ENCODE measurements at regions not wholly inside any gene's neighbourhood (a gene's known extent, or its start where the extent isn't known, plus 50 kb on each side); places are given as distances from the start of the nearest gene placed in this dataset.
"Not testable (repeated sequence)": the region's sequence is repeated elsewhere in the genome, so short reads cannot be mapped to it uniquely, and the experiment has no call there.

DNA sequence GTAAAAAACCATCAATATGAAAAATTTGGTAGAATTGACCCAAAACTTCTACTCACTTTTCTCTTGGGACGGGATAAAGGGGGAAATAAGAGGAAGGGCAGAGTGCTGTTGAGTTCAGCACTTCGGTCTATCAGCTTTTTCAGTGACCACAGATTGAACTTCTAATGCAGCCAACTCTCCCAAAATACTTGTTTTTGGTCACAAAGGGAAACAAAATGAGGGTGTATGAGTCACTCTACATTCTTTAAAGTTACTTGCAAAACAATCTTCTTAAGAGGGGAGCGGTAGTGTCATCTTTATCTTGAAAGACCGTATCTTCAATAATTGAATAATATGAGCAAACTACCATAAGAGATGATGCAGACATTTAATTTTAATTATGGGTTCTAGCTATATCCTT is 661.3 kb downstream of the CD109 start:
- no peak for DNase-seq

DNA sequence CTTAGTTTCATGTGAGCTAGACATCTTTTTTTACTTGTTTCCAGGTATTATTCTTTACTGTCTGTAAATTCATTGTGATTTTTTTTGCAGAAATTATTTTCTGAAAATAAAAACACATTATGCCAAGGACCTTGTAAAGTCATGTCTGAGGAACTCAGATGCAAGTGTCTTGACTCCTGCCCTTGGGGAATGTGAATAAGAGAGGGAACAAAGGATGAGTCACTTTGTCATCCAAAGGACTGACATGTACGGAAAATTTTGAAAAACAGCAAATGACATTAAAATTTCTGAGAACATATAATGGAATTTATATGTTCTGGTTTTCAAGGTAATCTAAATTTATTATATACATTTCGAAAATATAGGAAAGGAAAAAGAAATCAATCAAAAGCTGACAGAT is 660.4 kb downstream of the CD109 start:
- no peak for DNase-seq

DNA sequence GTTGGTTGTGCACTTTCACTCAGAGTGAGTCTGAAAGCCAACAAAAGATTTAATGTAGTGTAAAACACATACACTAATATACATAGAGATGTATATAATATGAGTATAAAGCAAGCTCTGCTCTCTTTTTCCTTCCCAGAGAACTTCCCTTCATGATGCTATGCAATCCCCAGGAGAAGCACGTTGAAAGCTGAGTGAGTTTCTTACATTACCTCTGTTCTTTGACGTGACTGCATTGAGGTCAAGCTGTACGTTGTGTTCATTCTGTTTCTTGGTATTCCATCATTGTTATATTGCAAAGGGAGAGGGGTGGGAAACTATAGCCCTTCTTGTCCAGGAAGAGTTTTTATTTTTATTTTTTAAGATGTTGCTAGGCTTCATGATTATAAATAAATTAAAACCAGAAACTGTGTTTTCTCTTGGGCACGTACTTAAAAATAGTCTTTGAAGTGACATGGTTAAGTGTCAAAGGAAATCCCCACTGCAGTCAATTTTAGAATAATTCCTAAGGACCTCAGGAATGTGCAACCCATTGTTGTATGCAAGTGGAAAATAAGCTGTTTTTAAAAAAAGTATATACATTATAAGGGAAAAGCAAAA is 651.0 kb downstream of the CD109 start:
- DNase-seq = no peak

DNA sequence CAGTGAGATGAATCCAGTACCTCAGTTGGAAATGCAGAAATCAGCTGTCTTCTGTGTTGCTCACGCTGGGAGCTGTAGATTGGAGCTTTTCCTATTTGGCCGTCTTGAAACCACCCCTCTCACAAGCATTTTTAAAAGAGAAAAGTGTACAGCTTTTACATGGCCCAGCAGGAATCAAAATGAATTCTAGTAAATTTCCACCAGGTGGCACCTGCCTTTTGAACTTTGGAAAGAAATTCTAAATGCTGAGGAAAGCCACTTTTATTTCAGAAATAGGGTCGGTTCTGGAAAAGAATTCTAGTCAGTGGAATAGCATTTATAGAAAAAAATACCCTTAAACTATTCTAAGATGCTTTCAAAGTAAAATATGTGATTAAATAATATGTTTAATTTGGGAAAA is 647.8 kb downstream of the CD109 start:
- DNase-seq = no peak

DNA sequence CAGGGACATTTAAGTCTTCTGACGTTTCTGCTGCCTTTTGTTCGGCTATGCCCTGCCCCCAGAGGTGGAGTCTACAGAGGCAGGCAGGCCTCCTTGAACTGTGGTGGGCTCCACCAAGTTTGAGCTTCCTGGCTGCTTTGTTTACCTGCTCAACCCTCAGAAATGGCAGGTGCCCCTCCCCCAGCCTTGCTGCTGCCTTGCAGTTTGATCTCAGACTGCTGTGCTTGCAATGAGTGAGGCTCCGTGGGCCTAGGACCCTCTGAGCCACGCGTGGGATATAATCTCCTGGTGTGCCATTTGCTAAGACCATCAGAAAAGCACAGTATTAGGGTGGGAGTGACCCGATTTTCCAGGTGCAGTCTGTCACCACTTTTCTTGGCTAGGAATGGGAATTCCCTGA is 647.3 kb downstream of the CD109 start:
- not testable (repeated sequence) for DNase-seq

DNA sequence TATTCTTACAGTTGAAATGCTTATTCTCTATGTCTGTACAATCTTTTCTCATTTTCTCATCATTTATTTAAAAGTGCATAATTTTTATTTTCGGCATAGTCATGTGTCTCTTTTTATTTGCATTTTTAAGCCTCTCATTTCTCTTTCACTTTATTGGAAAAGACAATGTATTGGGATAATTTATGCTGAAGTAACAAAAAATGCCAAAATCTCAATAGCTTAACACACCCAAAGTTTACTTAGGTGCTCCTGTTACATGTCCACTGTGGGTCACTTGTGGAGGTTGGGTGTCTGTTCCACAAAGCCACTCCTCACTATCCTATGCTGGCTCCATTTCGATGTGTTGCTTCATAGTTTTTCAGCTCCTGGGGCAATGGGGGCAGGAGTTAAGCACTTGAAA is 638.7 kb downstream of the CD109 start:
- no peak for DNase-seq

DNA sequence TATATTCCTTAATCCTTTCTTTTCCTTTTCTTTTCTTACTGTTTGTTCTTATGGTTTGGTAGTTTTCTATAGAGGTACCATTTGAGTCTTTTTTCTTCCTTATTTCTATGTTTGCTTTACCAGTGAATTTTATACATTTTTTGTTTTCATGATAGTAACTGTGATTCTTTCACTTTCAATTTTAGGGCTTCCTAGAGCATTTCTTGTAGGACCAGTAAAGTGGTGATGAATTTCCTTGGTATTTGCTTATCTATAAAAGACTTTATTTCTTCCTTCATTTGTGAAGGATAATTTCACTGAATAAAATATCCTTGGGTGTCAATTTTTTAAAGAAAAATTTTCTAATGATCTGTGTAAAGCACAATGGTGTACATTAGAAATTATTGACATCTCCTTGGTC is 637.4 kb downstream of the CD109 start:
- no peak for DNase-seq

DNA sequence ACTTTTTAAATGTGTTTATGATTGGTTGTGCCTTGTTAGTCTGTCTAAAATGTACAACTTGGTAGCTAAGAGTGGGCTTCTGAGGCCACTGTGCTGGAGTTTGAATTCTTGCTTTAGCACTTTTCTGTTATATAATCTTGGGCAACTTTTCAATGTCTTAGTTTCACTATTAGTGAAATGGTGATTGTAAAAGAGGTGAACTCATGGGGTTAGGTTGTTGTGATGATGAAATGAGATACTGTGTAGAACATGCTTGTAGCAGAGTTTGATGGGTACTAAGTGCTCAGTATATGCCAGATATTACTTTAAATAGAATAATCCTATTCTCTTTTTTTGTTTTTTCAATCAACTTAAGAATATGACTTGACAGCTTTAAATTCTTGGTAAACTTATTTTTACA is 624.7 kb downstream of the CD109 start:
- no peak for DNase-seq

DNA sequence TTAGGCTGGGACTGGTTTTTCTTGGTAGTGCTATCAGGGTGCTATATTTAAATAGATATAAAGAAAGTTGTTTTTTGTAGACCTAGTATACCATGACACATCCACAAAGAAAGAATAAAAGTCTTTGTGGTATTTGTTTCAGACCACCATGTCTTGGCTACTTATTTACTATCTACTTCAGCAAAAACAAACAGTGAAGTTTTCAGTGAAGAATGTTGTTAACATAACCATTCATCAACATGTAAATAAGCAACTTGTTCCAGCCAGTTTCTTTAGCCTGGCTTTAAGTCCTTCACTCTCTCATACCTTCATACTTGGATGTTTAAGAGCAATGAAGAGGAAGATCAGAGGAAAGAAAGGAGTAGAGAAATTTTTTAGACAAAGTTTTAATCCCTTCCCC is 624.1 kb downstream of the CD109 start:
- DNase-seq = no peak

DNA sequence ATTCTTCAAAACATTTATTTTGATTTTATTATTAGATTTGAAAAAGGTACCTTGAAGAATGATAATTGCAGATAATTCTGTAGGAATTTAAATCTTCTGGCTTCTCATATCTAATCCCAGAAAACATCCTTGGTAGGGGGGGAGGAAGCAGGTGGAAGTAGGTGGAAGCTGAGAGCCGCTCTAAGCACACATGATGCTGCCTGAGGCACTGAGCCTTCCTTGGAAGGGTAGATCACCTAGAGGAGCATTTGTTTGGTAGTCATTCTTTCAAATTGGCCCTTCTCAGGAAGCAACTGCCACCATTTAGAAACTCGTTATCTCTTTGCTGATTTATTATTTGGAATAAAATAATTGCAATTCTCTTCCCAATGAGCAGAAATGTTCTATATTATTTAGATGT is 623.3 kb downstream of the CD109 start:
- DNase-seq = no peak

DNA sequence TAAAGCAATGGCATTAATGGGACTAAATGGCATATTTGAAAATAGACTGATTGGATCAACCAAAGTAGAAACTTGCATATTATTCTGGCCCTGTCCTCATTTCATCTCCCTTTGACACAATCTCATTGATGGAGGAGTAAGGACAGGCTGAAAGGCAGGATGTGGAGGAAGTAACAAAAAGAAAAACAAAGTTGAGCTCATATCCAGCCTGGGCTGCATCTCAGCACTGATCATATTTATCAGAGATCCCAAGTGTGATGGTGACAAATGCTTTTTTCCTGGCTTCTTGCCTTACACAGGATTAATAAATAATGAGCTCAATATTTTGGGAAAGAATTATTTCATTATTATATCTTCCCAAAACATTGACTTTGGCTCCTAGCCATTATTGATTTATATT is 622.7 kb downstream of the CD109 start:
- DNase-seq = no peak

DNA sequence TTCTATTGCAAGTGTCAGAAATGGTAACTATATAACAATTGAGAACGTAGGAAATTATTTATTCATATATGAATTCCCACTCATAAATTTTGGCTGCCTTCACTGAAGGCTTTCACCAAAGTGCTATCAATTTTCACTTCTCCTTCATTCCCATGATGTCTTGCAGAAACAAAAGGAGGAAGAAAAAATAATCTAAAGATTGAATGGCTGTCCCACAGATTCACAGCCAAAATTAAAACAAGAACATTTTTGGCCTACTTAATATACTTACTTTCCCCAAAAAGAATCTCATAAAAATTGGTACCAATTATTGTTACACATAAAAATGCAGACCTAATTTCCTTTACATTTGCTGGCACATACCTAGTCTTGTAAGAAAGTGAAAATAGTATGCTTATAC is 616.1 kb downstream of the CD109 start:
- no peak for DNase-seq

DNA sequence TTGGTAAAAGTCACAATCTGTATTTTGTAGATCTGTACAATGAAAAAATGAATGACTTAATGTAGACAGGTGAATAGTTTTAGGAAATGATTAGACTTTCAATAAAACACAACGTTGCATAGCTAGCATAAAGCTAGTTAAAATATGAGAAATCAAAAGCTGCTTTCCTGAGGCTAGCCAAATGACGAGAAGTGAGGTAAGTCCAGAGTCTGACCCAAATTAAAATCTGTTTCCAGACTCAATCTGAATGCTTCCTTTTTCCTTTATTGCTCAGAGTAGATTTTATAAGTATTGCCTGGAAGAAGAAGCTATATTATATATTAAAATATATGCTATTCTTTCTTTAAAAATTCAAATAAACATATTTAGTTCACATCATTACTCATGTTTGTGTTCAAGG is 615.4 kb downstream of the CD109 start:
- no peak for DNase-seq

DNA sequence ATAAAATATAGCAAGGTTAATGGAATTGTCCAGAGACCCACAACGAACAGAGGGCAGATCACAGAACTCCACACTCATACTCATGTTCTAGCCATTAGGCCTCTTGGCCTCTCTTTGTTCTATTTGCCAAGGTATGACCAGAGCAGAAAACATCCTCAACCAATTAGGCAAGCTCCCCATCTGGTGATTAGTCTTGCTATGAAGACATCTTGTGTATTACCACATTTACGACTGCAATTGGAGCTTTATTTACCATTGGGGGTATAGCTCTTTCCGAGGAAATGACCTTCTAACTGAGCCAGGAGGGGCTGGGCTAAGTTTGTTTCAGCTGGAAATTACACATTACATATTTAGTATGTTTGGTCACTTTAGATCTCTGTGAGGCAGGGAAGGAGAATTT is 593.9 kb downstream of the CD109 start:
- no peak for DNase-seq

DNA sequence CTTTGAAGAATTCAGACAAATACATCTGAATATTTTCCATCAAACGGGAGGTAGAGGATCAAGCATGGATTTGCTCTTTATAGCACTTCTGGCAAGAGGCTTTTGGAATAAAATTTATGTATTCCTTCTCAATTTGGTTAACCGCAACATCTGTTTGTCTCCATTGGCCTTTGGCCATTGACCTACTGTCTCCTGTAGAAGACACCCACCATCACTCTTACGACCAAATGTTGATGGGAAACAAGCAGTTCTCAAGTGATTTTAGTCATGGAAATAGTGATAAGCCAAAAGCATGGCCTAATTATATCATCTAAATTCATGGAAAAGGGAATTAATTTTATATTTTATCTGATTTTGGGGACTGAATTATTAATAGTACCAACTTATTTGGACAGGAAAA is 591.9 kb downstream of the CD109 start:
- DNase-seq = no peak

DNA sequence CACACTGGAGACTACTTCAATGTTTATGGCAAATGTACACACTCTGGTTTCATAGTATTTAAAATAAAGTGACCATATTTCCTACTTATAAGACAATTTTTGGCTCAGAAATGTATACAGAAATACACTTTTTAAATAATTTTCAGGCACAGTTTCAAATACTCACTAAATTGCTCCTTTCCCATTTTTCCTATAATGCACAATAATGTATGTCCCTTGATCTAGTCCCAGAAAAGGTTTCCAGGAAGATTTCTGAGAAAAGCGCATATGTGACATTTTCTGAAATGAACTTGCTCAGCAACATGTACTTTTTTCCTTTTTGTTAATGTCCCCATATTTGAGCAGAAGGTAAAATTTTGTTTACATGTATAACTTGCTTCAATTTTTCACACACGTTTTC is 591.4 kb downstream of the CD109 start:
- DNase-seq = no peak

DNA sequence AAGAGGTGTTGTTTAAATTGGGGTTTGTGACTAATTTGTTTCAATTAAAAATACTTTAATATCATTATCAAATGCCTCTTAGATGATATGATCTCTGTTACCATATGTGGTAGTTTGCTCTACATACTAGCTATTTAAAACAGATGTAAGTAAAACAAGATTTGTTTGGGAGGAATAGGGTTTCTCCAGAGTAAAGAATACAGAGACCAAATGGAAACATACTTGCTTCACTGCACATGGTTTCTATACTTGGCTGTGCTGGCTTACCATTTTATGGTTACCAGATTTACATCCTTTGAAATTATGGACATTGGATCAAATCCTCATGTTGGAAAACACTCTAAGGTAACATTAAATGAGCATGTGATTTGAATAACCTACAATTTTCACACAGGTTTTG is 588.3 kb downstream of the CD109 start:
- no peak for DNase-seq

DNA sequence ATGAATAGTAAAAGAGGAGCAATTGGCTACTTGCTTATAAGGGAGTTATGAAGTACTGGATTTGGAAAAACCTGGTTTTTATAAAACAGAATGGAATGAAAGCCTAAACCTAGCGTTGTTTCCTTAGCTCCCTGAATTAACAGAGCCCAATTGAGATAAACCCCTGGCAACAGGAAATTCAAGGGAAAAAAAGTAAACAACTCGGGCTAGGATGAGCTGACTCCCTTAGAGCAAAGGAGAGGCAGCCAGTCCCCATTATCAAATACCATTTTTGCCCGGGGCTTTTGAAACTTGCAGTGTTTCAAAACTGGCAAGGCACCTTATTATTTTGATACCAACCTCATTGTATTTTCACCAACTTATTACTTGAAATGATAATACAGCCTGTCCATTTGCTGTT is 587.5 kb downstream of the CD109 start:
- DNase-seq = no peak

DNA sequence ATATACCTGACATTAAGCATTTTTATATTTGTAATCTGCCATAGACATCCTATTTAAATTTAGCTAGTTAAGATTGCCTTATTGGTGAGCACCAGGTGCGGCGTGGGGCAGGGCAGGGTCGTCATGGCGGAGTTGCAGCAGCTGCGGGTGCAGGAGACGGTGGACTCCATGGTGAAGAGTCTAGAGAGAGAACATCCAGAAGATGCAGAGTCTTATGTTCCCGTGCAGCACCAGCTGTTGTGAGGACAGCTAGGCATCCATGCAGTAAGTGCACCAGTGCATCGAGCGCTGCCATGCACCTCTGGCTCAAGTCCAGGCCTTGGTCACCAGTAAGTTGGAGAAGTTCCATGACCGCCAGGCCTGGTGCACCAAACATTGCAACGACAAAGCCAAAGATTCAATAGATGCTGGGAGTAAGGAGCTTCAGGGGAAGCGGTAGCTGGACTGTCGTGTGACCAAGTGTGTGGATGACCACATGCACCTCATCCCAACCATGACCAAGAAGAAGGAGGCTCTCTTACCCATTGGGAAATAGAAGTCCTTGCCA is 586.2 kb downstream of the CD109 start:
- DNase-seq = no peak

DNA sequence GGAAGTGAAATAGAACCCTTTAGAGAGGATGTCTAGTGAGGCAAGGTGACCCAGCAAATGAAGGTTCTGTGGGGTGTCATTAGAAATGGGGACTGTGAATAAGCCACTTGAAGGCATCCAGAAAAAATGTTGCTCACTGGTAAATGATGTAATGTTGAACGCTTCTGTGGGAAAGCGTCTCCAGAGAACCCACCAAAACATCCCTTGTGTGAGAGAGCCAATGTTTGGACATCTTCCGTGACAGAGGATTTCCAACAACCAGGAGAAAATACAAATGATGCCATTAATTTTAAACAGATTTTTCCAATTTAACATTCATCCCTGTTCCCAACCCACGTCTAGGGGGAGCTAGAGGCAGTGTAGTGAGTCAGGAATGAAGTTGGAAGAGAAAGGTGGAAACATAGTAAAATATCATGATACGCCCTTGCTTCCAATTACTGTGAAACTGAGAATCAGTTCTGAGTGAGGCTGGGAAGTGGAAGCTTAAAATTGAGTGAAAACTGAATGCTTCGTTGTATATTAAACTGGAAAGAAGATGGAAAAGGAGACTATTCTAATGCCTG is 584.2 kb downstream of the CD109 start:
- DNase-seq = no peak

DNA sequence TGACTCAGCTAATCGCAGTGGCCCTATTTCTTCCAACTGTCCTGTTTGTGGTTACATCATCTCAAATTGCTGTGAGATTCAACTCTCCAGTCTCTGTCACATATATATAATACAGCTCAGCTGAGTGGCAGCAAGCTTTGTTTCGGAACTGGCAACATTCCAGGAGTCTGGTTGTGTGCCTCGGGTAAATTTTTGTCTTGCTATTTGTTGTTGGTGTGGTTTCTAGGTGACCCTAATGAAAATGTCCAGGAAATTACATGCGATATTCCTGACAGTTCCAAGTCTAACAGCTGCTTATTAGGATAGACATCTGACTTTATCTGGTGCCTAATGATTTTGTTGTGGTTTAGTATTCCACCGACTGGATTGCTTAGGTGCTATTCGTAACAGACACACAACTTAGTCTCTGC is 581.8 kb downstream of the CD109 start:
- no peak for DNase-seq

DNA sequence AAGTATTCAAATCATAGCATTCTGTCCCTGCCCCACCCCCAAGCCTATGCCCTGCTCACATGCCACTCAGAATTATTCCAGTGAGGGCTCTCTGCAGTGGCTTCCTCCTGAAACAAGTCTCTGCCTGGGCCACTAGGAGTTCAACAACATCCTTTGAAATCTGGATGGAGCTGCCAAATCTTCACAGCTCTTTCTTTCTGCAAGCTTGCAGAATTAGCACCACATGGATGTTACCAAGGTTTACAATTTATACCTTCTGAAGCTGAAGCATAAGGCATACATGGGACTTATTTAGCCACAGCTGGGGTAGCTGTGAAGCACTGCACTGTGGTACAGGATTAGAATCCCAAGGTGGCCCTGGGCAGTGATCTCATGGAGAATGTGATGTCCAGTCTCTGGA is 577.5 kb downstream of the CD109 start:
- DNase-seq = no peak

DNA sequence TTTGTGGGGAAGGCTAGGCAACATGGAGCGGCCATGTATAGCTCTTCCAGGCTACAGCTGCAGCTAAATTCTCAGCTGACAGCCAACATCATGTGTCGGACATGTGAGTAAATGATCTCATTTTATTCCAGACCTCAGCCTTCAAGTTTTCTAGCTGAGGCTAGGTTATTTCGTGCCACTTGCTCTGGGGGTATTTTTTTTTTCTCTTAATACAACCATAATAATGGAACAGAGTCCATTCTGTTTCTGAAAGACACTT is 573.5 kb downstream of the CD109 start:
- no peak for DNase-seq

DNA sequence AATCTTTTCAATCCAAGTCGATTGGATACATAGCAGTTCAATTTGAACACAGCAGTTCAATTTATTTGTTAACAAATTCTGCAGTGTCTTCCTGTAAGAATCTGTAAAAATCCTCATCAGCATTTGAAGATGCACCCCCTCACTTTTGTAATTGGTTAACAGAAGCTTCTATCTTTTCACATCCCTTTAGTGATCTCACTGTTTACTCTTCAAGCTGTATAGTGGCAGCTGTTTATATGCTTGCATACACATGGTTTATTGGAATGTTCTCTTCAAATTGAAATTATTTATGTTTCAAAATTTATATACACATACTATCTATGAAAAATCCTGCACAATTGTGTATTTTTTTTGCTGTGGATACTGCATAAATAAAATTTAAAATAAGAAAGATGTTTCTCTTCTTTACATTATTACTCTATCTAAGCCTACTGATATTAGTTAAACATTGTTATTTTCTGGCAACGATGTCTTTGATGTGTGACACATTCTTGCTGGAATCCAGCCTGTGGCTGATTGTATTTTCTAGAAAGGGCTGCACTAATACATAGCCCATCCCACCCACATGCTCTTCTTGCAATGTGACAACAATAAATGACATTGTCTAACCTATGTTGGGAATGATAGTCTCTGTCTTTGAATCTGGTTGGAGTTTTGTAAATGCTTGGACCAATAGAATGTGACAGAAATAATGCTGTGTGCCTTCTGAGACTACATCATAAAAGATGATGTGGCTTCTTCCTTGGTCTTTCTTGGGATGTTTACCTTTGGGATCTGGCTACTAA is 573.0 kb downstream of the CD109 start:
- DNase-seq = no peak

DNA sequence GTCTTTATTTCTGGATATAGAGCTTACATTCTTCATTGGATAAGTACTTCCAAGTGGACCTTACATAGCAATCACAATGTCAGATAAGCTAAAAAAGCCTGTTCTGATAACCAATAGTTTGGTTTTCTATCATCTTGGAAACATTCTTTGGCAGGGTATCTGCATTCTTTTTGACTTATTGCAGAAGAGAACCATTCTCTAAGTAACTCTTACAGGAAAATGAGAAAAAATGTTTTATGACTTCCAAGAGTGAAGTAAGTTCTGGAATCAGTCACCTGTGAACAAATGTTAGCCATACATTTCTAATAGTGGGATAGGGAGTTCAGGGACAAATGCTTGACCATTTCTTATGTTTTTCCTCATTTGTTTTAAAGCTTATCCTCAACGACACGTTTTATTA is 564.0 kb downstream of the CD109 start:
- DNase-seq = no peak
